ENCODE measurements at regions not wholly inside any gene's neighbourhood (a gene's known extent, or its start where the extent isn't known, plus 50 kb on each side); places are given as distances from the start of the nearest gene placed in this dataset.
"Not testable (repeated sequence)": the region's sequence is repeated elsewhere in the genome, so short reads cannot be mapped to it uniquely, and the experiment has no call there.

- no peak for DNase-seq
Observed at GRCh38 chr2:53610260-53610659, 157.3 kb upstream of the CHAC2 start.

GRCh38 chr2:53609551-53609950 lies 158.1 kb upstream of the CHAC2 start:
- DNase-seq: no peak

GRCh38 chr2:53608293-53608692 lies 159.3 kb upstream of the CHAC2 start:
- no peak for DNase-seq

- no peak for DNase-seq
Observed at GRCh38 chr2:53600815-53601214, 166.8 kb upstream of the CHAC2 start.

- DNase-seq: not testable (repeated sequence)
Observed at GRCh38 chr2:53586733-53587612, 180.6 kb upstream of the CHAC2 start.

GRCh38 chr2:53584986-53585385 lies 182.6 kb upstream of the CHAC2 start:
- DNase-seq: no peak

GRCh38 chr2:53583583-53583982 lies 184.0 kb upstream of the CHAC2 start:
- no peak for DNase-seq

GRCh38 chr2:53582556-53582955 lies 185.0 kb upstream of the CHAC2 start:
- DNase-seq: no peak

- DNase-seq: no peak
Observed at GRCh38 chr2:53576166-53576565, 191.4 kb upstream of the CHAC2 start.

GRCh38 chr2:53575721-53576124 lies 191.9 kb upstream of the CHAC2 start:
- no peak for DNase-seq

GRCh38 chr2:53572696-53573095 lies 194.9 kb upstream of the CHAC2 start:
- DNase-seq: no peak

GRCh38 chr2:53569957-53570727 lies 197.5 kb upstream of the CHAC2 start:
- DNase-seq: no peak

- DNase-seq: no peak
Observed at GRCh38 chr2:53568469-53568868, 199.1 kb upstream of the CHAC2 start.

- no peak for DNase-seq
Observed at GRCh38 chr2:53567073-53567472, 200.5 kb upstream of the CHAC2 start.

- DNase-seq: no peak
Observed at GRCh38 chr2:53562407-53562806, 205.2 kb upstream of the CHAC2 start.

- no peak for DNase-seq
Observed at GRCh38 chr2:53561155-53561554, 206.4 kb upstream of the CHAC2 start.

GRCh38 chr2:53559302-53559966 lies 208.2 kb upstream of the CHAC2 start:
- DNase-seq: no peak

GRCh38 chr2:53558867-53559266 lies 208.7 kb upstream of the CHAC2 start:
- no peak for DNase-seq

- no peak for DNase-seq
Observed at GRCh38 chr2:53549497-53549896, 218.1 kb upstream of the CHAC2 start.

GRCh38 chr2:53545604-53546003 lies 222.0 kb upstream of the CHAC2 start:
- no peak for DNase-seq

- DNase-seq: no peak
Observed at GRCh38 chr2:53544871-53545558, 222.6 kb upstream of the CHAC2 start.

- DNase-seq: no peak
Observed at GRCh38 chr2:53543083-53543482, 224.5 kb upstream of the CHAC2 start.
